ENCODE measurements at regions not wholly inside any gene's neighbourhood (a gene's known extent, or its start where the extent isn't known, plus 50 kb on each side); places are given as distances from the start of the nearest gene placed in this dataset.

DNA sequence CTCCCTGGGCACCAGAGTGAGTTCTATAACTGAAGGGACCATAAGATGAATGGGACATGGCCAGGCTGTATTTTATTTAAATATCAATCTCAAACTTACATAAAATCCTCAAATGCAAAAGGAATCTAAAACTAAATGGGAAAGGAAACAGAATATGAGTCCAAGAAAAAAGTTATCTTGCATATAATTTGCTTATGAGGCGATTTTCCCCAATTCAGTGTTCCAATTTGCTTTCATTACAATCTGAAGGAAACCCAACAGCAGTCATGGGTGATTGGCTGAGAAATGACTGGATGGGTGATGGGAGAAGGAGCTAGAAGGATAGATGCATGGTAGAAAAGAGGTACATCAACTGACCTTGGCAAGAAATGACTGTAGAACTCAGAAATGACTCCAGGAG lies 511.3 kb upstream of the TENM3 start:
- TF ChIP-seq, protein P1, sequence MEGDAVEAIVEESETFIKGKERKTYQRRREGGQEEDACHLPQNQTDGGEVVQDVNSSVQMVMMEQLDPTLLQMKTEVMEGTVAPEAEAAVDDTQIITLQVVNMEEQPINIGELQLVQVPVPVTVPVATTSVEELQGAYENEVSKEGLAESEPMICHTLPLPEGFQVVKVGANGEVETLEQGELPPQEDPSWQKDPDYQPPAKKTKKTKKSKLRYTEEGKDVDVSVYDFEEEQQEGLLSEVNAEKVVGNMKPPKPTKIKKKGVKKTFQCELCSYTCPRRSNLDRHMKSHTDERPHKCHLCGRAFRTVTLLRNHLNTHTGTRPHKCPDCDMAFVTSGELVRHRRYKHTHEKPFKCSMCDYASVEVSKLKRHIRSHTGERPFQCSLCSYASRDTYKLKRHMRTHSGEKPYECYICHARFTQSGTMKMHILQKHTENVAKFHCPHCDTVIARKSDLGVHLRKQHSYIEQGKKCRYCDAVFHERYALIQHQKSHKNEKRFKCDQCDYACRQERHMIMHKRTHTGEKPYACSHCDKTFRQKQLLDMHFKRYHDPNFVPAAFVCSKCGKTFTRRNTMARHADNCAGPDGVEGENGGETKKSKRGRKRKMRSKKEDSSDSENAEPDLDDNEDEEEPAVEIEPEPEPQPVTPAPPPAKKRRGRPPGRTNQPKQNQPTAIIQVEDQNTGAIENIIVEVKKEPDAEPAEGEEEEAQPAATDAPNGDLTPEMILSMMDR (IDR thresholded peaks at IDR 0.05; ENCODE audit: insufficient read depth, low read length, poor library complexity, severe bottlenecking), result no peak
- no peaks in the 10 kb centered on the region for H3K36me3 ChIP-seq (ENCODE audit: control insufficient read depth, insufficient read depth, low read length)
- H3K27me3 ChIP-seq (replicated peaks; ENCODE audit: control insufficient read depth, insufficient read depth, low read length), result no peaks in the 10 kb centered on the region
- no peak for DNase-seq (ENCODE audit: extremely low read depth, insufficient read length)
- H3K4me3 ChIP-seq (replicated peaks; ENCODE audit: low read depth, low read length), result no peak overlapping the region

DNA sequence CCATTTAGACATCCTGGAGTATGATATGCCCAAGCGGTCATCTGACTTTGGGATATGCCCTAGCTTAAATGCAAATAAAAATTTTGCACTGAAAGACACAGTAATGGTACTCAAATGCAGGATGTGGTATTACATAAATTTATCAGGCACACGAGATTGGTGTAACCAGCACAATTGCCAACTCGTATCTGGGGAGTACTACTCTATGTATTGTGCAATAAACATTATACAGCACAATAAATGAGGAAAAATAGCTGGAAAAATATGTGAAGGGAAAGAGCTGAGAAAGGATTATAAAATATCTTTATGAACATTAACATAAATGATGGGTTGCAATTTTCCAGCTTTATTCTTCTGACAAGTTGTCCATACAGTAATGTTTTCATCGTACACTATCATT lies 505.5 kb upstream of the TENM3 start:
- no peaks in the 10 kb centered on the region for H3K27me3 ChIP-seq (replicated peaks; ENCODE audit: control insufficient read depth, insufficient read depth, low read length)
- TF ChIP-seq, protein P1 (IDR thresholded peaks at IDR 0.05; ENCODE audit: insufficient read depth, low read length, poor library complexity, severe bottlenecking), result no peak
- no peak overlapping the region for H3K4me3 ChIP-seq (replicated peaks; ENCODE audit: low read depth, low read length)
- no peaks in the 10 kb centered on the region for H3K36me3 ChIP-seq (ENCODE audit: control insufficient read depth, insufficient read depth, low read length)
- DNase-seq (ENCODE audit: extremely low read depth, insufficient read length), result no peak

DNA sequence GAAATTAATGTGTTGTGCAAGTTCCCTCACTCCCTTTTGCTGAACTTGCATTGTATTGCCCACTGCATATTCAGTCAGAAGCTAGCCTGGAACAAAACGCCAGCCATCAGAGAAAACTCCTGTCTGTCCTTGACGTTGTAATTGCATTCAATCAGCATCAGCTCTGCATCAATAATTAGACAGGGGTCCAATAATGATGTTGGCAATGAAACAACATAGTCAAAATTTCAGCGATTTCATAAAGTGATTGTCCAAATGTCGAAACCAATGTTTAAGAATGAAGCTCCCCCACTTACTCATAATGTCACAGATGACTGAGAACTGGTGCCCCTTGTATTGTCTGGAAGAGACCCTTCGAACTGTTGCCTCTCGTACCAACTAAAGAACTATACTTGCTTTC lies 504.2 kb upstream of the TENM3 start:
- no peaks in the 10 kb centered on the region for H3K36me3 ChIP-seq (ENCODE audit: control insufficient read depth, insufficient read depth, low read length)
- TF ChIP-seq, protein P1 (IDR thresholded peaks at IDR 0.05; ENCODE audit: insufficient read depth, low read length, poor library complexity, severe bottlenecking), result no peak

DNA sequence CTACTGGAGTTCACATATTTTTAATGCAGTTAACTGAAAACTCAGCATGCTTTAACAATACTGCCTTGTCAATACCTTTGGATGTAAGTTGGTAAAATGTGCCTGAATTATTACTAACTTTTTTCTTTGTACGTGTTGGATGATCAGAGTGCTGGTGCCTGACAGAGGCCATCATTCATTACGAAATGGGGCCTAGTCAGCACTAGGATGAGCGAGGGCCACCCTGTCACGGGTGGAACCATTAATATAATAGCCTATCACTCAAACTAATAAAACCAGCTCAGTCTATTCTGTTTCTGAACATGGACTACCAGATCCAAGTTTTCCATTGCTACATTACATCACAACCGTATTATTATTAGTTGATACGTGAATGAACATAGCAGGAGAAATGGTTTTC lies 501.7 kb upstream of the TENM3 start:
- TF ChIP-seq, protein P1 (IDR thresholded peaks at IDR 0.05; ENCODE audit: insufficient read depth, low read length, poor library complexity, severe bottlenecking), result no peak
- Histone ChIP-seq H3K27me3 (replicated peaks; ENCODE audit: control insufficient read depth, insufficient read depth, low read length) (no peaks in the 10 kb centered on the region), H3K36me3 (ENCODE audit: control insufficient read depth, insufficient read depth, low read length) (no peaks in the 10 kb centered on the region), H3K4me3 (replicated peaks; ENCODE audit: low read depth, low read length) (no peak overlapping the region)
- no peak for DNase-seq (ENCODE audit: extremely low read depth, insufficient read length)

More for the DNA sequence above, 504.2 kb upstream of the TENM3 start:
- Histone ChIP-seq H3K27me3 (replicated peaks; ENCODE audit: control insufficient read depth, insufficient read depth, low read length) (no peaks in the 10 kb centered on the region), H3K4me3 (replicated peaks; ENCODE audit: low read depth, low read length) (no peak overlapping the region)
- DNase-seq (ENCODE audit: extremely low read depth, insufficient read length), result no peak

DNA sequence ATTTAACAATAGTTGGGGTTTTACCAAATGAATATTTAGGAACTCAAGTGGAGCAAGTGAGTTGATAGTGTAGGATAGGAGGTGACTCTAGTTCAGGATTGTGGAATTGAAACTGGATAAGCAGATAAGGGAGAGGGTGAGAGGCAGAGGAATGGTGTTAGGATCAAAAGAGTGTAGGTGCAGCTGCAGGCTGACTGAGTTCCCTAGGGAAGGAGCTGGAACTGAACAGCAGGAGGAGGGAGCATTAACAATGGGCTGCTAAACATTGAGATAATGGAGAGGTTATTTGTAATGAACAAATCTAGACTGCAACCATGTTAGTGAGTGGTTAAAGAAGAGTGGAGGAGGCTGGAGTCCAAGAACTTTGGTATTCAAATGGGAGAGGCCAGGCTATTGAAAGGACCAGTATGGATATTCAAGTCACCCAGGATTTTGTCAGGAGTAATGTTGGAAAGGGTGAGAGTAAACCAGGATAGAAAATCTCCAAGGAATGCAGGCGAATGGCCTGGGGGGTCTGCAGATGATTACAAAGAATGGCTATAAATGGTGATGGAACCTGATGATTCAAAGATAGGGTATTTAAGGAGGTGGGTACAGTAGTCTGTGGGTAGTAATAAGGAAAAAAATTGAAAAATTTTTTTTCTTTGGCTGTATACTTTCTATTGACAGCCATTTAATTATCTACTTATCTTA lies 497.1 kb upstream of the TENM3 start:
- DNase-seq (ENCODE audit: extremely low read depth, insufficient read length), result no peak
- no peak overlapping the region for H3K4me3 ChIP-seq (replicated peaks; ENCODE audit: low read depth, low read length)
- TF ChIP-seq, protein P1 (IDR thresholded peaks at IDR 0.05; ENCODE audit: insufficient read depth, low read length, poor library complexity, severe bottlenecking), result no peak
- H3K36me3 ChIP-seq (ENCODE audit: control insufficient read depth, insufficient read depth, low read length), result no peaks in the 10 kb centered on the region
- no peaks in the 10 kb centered on the region for H3K27me3 ChIP-seq (replicated peaks; ENCODE audit: control insufficient read depth, insufficient read depth, low read length)

DNA sequence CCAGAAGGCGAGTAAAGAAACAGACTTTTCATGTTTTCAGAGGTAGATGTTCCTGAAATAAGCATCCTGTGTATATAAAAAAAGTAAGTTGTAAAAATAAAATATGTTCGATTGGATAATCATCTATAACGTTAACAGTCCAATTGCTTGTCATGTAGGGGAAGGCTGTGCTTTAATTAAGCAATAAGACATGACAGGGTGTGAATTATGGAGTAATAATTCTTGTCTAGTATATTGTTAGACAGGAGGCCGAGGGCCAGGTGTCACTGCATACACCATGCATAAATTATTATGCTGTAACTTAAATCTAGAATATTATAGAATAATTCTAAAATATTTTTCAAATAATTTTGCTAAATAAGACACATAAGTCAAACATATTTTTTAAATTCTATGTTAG lies 494.6 kb upstream of the TENM3 start:
- Histone ChIP-seq H3K4me3 (replicated peaks; ENCODE audit: low read depth, low read length) (no peak overlapping the region), H3K27me3 (replicated peaks; ENCODE audit: control insufficient read depth, insufficient read depth, low read length) (no peaks in the 10 kb centered on the region), H3K36me3 (ENCODE audit: control insufficient read depth, insufficient read depth, low read length) (no peaks in the 10 kb centered on the region)
- TF ChIP-seq, protein P1 (IDR thresholded peaks at IDR 0.05; ENCODE audit: insufficient read depth, low read length, poor library complexity, severe bottlenecking), result no peak
- DNase-seq (ENCODE audit: extremely low read depth, insufficient read length), result no peak
